HG02885 (cell line): ENCODE measurements at regions not wholly inside any gene's neighbourhood (a gene's known extent, or its start where the extent isn't known, plus 50 kb on each side); places are given as distances from the start of the nearest gene placed in this dataset.

Experiments
- ATAC-seq: cut with Tn5 transposase; IDR thresholded peaks from one replicate; pipeline ENCODE4 v1.9.1; 2021; ENCODE audit warnings: mild to moderate bottlenecking; ENCODE audit not compliant: unreplicated experiment, poor library complexity

GRCh38 chr6:113805173-113805790, 51.9 kb upstream of the MARCKS start:
- ATAC-seq = peak; percentile 89

DNA sequence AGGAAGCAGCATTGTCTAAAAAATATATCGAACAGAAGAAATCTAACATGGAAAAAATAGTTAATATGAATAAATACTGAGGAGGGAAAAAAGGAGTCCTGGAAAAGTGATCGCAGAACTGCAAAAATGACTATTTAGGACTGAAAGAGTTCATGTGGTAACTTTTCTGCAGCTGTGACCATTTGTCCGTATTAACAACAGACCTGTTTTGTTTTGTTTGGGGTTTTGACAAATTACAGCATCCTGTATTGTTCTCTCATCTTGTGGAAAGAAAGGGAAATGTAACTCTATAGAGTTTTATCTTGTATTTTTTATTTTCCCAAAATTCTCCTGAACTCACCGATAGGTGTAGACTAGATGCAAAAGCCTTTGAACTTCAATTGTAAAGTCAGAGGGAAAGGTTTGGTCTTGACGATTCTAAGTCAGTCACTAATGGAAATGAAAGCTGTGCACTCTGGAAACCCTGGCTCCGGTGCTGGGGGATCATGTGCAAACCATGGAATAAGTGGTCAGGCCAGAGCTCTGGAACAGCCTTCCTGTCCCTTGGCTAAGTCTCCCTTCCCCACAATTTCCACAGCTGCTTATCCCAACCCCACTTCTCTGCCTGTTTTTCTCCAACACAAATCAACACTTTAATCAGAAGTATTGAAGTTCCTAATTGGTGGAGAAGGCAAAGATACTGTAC, 51.2 kb upstream of the MARCKS start:
- no peak for ATAC-seq
